ENCODE measurements at regions not wholly inside any gene's neighbourhood (a gene's known extent, or its start where the extent isn't known, plus 50 kb on each side); places are given as distances from the start of the nearest gene placed in this dataset.
"Not testable (repeated sequence)": the region's sequence is repeated elsewhere in the genome, so short reads cannot be mapped to it uniquely, and the experiment has no call there.

DNA sequence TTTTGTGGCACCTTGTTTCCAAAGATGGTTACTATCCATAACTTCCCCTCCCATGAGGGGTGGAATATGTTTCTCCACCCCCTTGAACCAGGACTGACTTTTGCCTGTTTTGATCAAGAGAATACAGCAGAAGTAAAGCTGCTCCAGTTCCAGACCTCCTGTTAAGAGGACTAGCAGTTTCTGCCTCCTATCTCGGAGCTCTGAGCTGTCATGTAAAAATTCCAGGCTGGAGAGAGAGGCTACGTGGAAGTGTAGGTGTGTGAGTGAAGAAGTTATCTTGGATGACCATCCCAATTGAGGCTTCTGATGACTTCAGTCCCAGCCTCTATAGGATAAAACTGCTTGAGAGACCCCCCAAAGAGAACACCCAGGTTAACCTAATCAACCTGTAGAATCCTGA, 511.7 kb upstream of the IMPG1 start:
- TF ChIP-seq CTCF (IDR thresholded peaks at IDR 0.05; ENCODE audit: insufficient read depth, low read depth, low read length, missing control alignments) = no peak
- DNase-seq (ENCODE audit: low read depth) = no peak

DNA sequence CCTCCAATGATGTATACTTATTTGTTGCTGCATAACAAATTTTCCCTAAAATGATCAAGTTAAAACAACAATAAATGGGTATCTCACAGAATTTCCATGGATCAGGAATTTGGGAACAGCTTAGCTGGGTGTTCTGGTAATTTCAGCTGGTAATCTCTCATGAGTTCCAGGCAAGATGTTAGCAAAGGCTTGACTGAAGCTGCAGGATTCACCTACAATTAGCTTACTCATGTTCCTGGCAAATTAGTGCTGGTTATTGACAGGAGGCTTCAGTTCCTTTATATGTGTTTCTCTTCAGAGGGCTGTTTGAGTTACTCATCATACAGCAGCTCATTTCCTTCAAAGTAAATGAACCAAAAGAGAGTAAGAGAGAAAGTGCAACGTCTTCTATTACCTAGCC, 506.3 kb upstream of the IMPG1 start:
- DNase-seq (ENCODE audit: low read depth) = no peak
- H3K4me3 ChIP-seq (ENCODE audit: low read depth, low read length) = no peak overlapping the region

More for the DNA sequence above, 511.7 kb upstream of the IMPG1 start:
- H3K4me3 ChIP-seq (ENCODE audit: low read depth, low read length) = no peak overlapping the region

DNA sequence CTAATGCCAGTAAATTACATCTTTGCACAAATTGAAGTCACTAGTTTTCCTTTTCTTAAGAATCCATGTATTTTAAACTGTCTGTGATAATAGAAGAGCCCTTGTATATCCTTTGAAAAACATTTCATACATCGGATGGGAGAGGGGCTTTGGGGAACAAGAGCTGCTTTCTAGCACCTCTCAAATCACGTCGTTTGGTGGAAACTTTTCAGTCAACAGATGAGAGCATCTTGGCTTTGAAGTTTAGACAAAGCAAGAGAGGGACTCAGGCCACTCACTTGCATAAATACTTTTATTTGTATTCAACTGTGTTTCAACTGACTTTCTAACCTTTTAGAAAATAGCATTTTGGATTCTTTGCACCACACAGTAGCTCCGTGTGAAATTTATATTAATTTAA, 502.3 kb upstream of the IMPG1 start:
- no peak overlapping the region for H3K4me3 ChIP-seq (ENCODE audit: low read depth, low read length)
- no peak for TF ChIP-seq CTCF (IDR thresholded peaks at IDR 0.05; ENCODE audit: insufficient read depth, low read depth, low read length, missing control alignments)
- no peak for DNase-seq (ENCODE audit: low read depth)

More for the DNA sequence above, 506.3 kb upstream of the IMPG1 start:
- TF ChIP-seq CTCF (IDR thresholded peaks at IDR 0.05; ENCODE audit: insufficient read depth, low read depth, low read length, missing control alignments) = no peak

DNA sequence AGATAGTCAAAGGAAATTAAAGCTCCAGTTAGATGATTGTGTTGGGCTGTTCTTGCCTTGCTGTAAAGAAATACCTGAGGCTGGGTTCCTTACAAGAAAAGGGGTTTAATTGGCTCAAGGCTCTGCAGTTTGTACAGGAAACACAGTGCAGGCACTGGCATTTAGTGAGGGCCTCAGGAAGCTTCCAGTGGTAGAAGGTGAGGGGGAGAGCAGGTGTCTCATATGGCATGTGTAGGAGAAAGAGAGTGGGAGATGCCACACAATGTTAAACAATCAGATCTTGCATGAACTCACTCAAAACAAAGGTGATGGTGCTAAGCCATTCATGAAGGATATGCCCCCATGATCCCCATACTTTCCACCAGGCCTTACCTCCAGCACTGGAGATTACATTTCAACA, 493.5 kb upstream of the IMPG1 start:
- DNase-seq (ENCODE audit: low read depth) = no peak
- H3K4me3 ChIP-seq (ENCODE audit: low read depth, low read length) = no peak overlapping the region
- no peak for TF ChIP-seq CTCF (IDR thresholded peaks at IDR 0.05; ENCODE audit: insufficient read depth, low read depth, low read length, missing control alignments)

- H3K4me3 ChIP-seq (ENCODE audit: low read depth, low read length); DNase-seq (ENCODE audit: low read depth): not testable (repeated sequence)
Observed at GRCh38 chr6:76562371-76562770, 489.9 kb upstream of the IMPG1 start.

- DNase-seq (ENCODE audit: low read depth); H3K4me3 ChIP-seq (ENCODE audit: low read depth, low read length): not testable (repeated sequence)
Observed at GRCh38 chr6:76560851-76561755, 488.6 kb upstream of the IMPG1 start.

DNA sequence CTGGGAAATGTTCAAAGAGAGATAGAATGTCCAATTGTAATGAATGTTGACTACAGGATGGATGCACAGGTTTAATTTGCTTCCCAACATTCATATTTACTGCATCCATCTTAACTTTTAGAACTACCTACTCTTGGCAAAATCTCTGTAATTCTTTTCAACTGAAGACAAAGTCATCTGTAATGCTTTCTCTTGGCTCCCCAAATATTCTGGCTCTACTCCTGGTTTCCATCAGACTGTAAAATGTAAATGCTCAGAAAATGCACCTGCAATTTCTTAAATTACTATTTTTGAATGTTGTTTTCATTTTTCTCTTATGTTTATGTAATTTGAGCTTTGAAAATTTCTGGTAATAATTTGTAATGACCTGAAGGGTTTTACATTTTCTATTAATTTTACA, 480.8 kb upstream of the IMPG1 start:
- no peak overlapping the region for H3K4me3 ChIP-seq (ENCODE audit: low read depth, low read length)
- TF ChIP-seq CTCF (IDR thresholded peaks at IDR 0.05; ENCODE audit: insufficient read depth, low read depth, low read length, missing control alignments) = no peak
- no peak for DNase-seq (ENCODE audit: low read depth)

GRCh38 chr6:76552268-76552667, 479.8 kb upstream of the IMPG1 start:
- no peak for TF ChIP-seq CTCF (IDR thresholded peaks at IDR 0.05; ENCODE audit: insufficient read depth, low read depth, low read length, missing control alignments)
- no peak for DNase-seq (ENCODE audit: low read depth)
- H3K4me3 ChIP-seq (ENCODE audit: low read depth, low read length) = no peak overlapping the region
